GM23338 (cell line): ENCODE measurements at regions not wholly inside any gene's neighbourhood (a gene's known extent, or its start where the extent isn't known, plus 50 kb on each side); places are given as distances from the start of the nearest gene placed in this dataset.

ENCODE experiments used
- ATAC-seq: fragments of 200-7000 bp; cut with Tn5 transposase; 3 replicates; pipeline ENCODE4 v1.9.1; 2020
- DNase-seq: peaks from one replicate; pipeline ENCODE4 v3.0.0-alpha.2; 2015; ENCODE audit warnings: low spot score
- H2AFZ ChIP-seq: fragments of 200-600 bp; sonication (generic); 2 replicates; pipeline ENCODE4 v1.8.0; 2016; ENCODE audit warnings: antibody characterized with exemption, mild to moderate bottlenecking, moderate library complexity
- H3F3A ChIP-seq: fragments of 200-600 bp; sonication (generic); replicated peaks from 2 replicates; pipeline ENCODE4 v1.8.0; 2017; ENCODE audit warnings: antibody characterized with exemption, mixed run types, low read depth
- H3K27ac ChIP-seq: fragments of 200-600 bp; sonication (generic); 2 replicates; pipeline ENCODE4 v1.6.1; 2016; ENCODE audit warnings: low read depth
- H3K27me3 ChIP-seq: fragments of 200-600 bp; sonication (generic); 2 replicates; pipeline ENCODE4 v1.8.0; 2016; ENCODE audit warnings: mild to moderate bottlenecking, mixed run types, moderate library complexity; ENCODE audit not compliant: insufficient read depth
- H3K36me3 ChIP-seq: fragments of 200-600 bp; sonication (generic); 2 replicates; pipeline ENCODE4 v1.8.0; 2016; ENCODE audit warnings: mild to moderate bottlenecking; ENCODE audit not compliant: insufficient read depth
- H3K4me1 ChIP-seq: fragments of 200-600 bp; sonication (generic); 2 replicates; pipeline ENCODE4 v1.8.0; 2016; ENCODE audit warnings: mild to moderate bottlenecking, moderate library complexity; ENCODE audit not compliant: insufficient read depth
- H3K4me2 ChIP-seq: fragments of 200-600 bp; sonication (generic); 2 replicates; pipeline ENCODE4 v1.7.1; 2017; ENCODE audit warnings: mixed run types
- H3K4me3 ChIP-seq: fragments of 200-600 bp; sonication (generic); 2 replicates; pipeline ENCODE4 v1.6.1; 2016; ENCODE audit warnings: mixed run types
- H3K79me2 ChIP-seq: fragments of 200-600 bp; sonication (generic); replicated peaks from 2 replicates; pipeline ENCODE4 v1.8.0; 2017; ENCODE audit warnings: mild to moderate bottlenecking; ENCODE audit not compliant: insufficient read depth
- H3K9me2 ChIP-seq: fragments of 200-600 bp; sonication (generic); 2 replicates; pipeline ENCODE4 v1.8.0; 2017; ENCODE audit not compliant: insufficient read depth
- H4K20me1 ChIP-seq: fragments of 200-600 bp; sonication (generic); replicated peaks from 2 replicates; pipeline ENCODE4 v1.8.0; 2017; ENCODE audit warnings: mild to moderate bottlenecking; ENCODE audit not compliant: insufficient read depth
- H3K27ac Mint-ChIP-seq: 2 replicates; pipeline ENCODE4 v1.8.0; 2020; ENCODE audit warnings: inconsistent platforms, mild to moderate bottlenecking, moderate library complexity, mixed read lengths
- H3K27me3 Mint-ChIP-seq: 3 replicates; pipeline ENCODE4 v1.8.0; 2022; ENCODE audit warnings: low read depth, mild to moderate bottlenecking, moderate library complexity, mixed read lengths, inconsistent platforms; ENCODE audit not compliant: insufficient read depth, poor library complexity
- H3K36me3 Mint-ChIP-seq: 3 replicates; pipeline ENCODE4 v1.8.0; 2021; ENCODE audit warnings: low read depth, mild to moderate bottlenecking, inconsistent platforms, moderate library complexity, mixed read lengths
- H3K4me1 Mint-ChIP-seq: 3 replicates; pipeline ENCODE4 v1.8.0; 2020; ENCODE audit warnings: mild to moderate bottlenecking, inconsistent platforms, mixed read lengths
- H3K4me3 Mint-ChIP-seq: 3 replicates; pipeline ENCODE4 v1.8.0; 2021; ENCODE audit warnings: moderate library complexity, mild to moderate bottlenecking, inconsistent platforms, mixed read lengths
- H3K9me3 Mint-ChIP-seq: 3 replicates; pipeline ENCODE4 v1.8.0; 2020; ENCODE audit warnings: moderate library complexity, mild to moderate bottlenecking, inconsistent platforms, mixed read lengths
- CREB1 ChIP-seq: fragments of 250-450 bp; sonication (Bioruptor Pico); IDR thresholded peaks from 2 replicates; pipeline ENCODE4 v1.5.0; 2020; ENCODE audit warnings: low read depth, mild to moderate bottlenecking, moderate library complexity
- EZH2 ChIP-seq: fragments of 200-600 bp; sonication (generic); IDR thresholded peaks from one replicate; pipeline ENCODE4 v1.8.0; 2017; ENCODE audit warnings: antibody characterized with exemption, mild to moderate bottlenecking, low read depth; ENCODE audit not compliant: unreplicated experiment
- EZH2phosphoT487 ChIP-seq: fragments of 200-600 bp; sonication (generic); IDR thresholded peaks from one replicate; pipeline ENCODE4 v1.8.1; 2018; ENCODE audit warnings: antibody characterized with exemption; ENCODE audit not compliant: unreplicated experiment
- JUNB ChIP-seq: IDR thresholded peaks from one replicate; pipeline ENCODE4 v1.6.1; 2016; ENCODE audit warnings: antibody characterized with exemption; ENCODE audit not compliant: unreplicated experiment
- POLR2AphosphoS5 ChIP-seq: IDR thresholded peaks from 2 replicates; pipeline ENCODE4 v1.6.1; 2016; ENCODE audit warnings: antibody characterized with exemption, low read depth
- REST ChIP-seq: IDR thresholded peaks from one replicate; pipeline ENCODE4 v1.6.1; 2018; ENCODE audit warnings: antibody characterized with exemption; ENCODE audit not compliant: unreplicated experiment
- STAT1 ChIP-seq: IDR thresholded peaks from one replicate; pipeline ENCODE4 v1.6.1; 2016; ENCODE audit warnings: antibody characterized with exemption; ENCODE audit not compliant: unreplicated experiment
- ZNF114 ChIP-seq: fragments of 250-450 bp; sonication (Bioruptor Pico); IDR thresholded peaks from 2 replicates; pipeline ENCODE4 v1.5.0; 2020; ENCODE audit warnings: mild to moderate bottlenecking, moderate library complexity
- ZNF462 ChIP-seq: fragments of 250-450 bp; sonication (Bioruptor Pico); IDR thresholded peaks from 2 replicates; pipeline ENCODE4 v1.5.0; 2020; ENCODE audit warnings: mild to moderate bottlenecking, moderate library complexity

- Histone ChIP-seq H3K9me2 (peaks cover 5% of the 10 kb centered on the region; the same call in 1 of the 2 replicates), H3K4me1 (peaks cover 6% of the 10 kb centered on the region; the same call in 1 of the 2 replicates), H3K79me2 (no peaks in the 10 kb centered on the region), H3K27me3 (peaks cover 6% of the 10 kb centered on the region; the same call in 1 of the 2 replicates), H4K20me1 (no peaks in the 10 kb centered on the region), H3K27ac (no peak overlapping the region), H3K36me3 (no peaks in the 10 kb centered on the region), H3K4me2 (no peak overlapping the region), H3F3A (no peaks in the 10 kb centered on the region), H2AFZ (no peak overlapping the region), H3K4me3 (no peak overlapping the region)
- H3K27me3 Mint-ChIP-seq = peaks cover 7% of the 10 kb centered on the region
- H3K4me1 Mint-ChIP-seq = peaks cover 17% of the 10 kb centered on the region
- H3K9me3 Mint-ChIP-seq = no peaks in the 10 kb centered on the region
- DNase-seq (no peak), ATAC-seq (no peak)
- no peaks in the 10 kb centered on the region for H3K36me3 Mint-ChIP-seq
- no peak overlapping the region for H3K27ac Mint-ChIP-seq
- TF ChIP-seq EZH2phosphoT487 (no peak), ZNF114 (no peak), POLR2AphosphoS5 (no peak), EZH2 (no peak), JUNB (no peak), CREB1 (no peak), STAT1 (no peak), REST (no peak), ZNF462 (CRISPR knock-in tag) (no peak)
- no peak overlapping the region for H3K4me3 Mint-ChIP-seq
Observed at GRCh38 chr10:8294779-8295178, 240.3 kb downstream of the GATA3 start.
